Neural cell (in vitro differentiated cells): ENCODE measurements at regions not wholly inside any gene's neighbourhood (a gene's known extent, or its start where the extent isn't known, plus 50 kb on each side); places are given as distances from the start of the nearest gene placed in this dataset.

ENCODE experiments used
- H2AFZ ChIP-seq: fragments of 200-600, 300-800 bp; sonication (generic), shearing (Covaris generic); 2 replicates; pipeline ENCODE4 v1.6.0; 2014; ENCODE audit warnings: low read depth, mild to moderate bottlenecking, antibody characterized with exemption, low read length, moderate library complexity
- H3F3A ChIP-seq: fragments of 200-600 bp; shearing (Covaris generic); 2 replicates; pipeline ENCODE4 v1.6.1; 2016; ENCODE audit warnings: mild to moderate bottlenecking, moderate library complexity, mixed read lengths, antibody characterized with exemption, low read length; ENCODE audit not compliant: insufficient read depth, poor library complexity, severe bottlenecking
- H3K27ac ChIP-seq: fragments of 200-600, 300-800 bp; sonication (generic), shearing (Covaris generic); 2 replicates; pipeline ENCODE4 v1.5.1; 2014; ENCODE audit warnings: mild to moderate bottlenecking, low read length, moderate library complexity
- H3K27me3 ChIP-seq: fragments of 300-800, 200-600 bp; sonication (generic), shearing (Covaris generic); 2 replicates; pipeline ENCODE4 v1.6.0; 2014; ENCODE audit warnings: mild to moderate bottlenecking, low read depth, low read length, moderate library complexity; ENCODE audit not compliant: insufficient read depth
- H3K36me3 ChIP-seq: fragments of 300-800, 200-600 bp; sonication (generic), shearing (Covaris generic); 2 replicates; pipeline ENCODE4 v1.5.1; 2014; ENCODE audit warnings: mild to moderate bottlenecking, antibody characterized with exemption, low read length, moderate library complexity; ENCODE audit not compliant: insufficient read depth
- H3K4me2 ChIP-seq: fragments of 300-800, 200-600 bp; sonication (generic), shearing (Covaris generic); 2 replicates; pipeline ENCODE4 v1.6.0; 2014; ENCODE audit warnings: mild to moderate bottlenecking, low read length
- H3K4me3 ChIP-seq: fragments of 300-800, 200-600 bp; sonication (generic), shearing (Covaris generic); 2 replicates; pipeline ENCODE4 v1.5.1; 2014; ENCODE audit warnings: mild to moderate bottlenecking, low read length, moderate library complexity
- H3K79me2 ChIP-seq: fragments of 200-600 bp; shearing (Covaris generic); replicated peaks from 2 replicates; pipeline ENCODE4 v1.6.0; 2014; ENCODE audit warnings: mild to moderate bottlenecking, low read length, moderate library complexity; ENCODE audit not compliant: insufficient read depth
- H3K9ac ChIP-seq: fragments of 300-800, 200-600 bp; sonication (generic), shearing (Covaris generic); 2 replicates; pipeline ENCODE4 v1.6.1; 2016; ENCODE audit warnings: mild to moderate bottlenecking, low read length, mixed read lengths
- H3K9me2 ChIP-seq: fragments of 200-600 bp; shearing (Covaris generic); 2 replicates; pipeline ENCODE4 v1.6.1; 2016; ENCODE audit warnings: mild to moderate bottlenecking, low read length, mixed read lengths; ENCODE audit not compliant: insufficient read depth
- H3K9me3 ChIP-seq: fragments of 200-600, 300-800 bp; sonication (generic), shearing (Covaris generic); 2 replicates; pipeline ENCODE4 v1.6.1; 2016; ENCODE audit warnings: mild to moderate bottlenecking, mixed run types, low read length, moderate library complexity, mixed read lengths
- H4K20me1 ChIP-seq: fragments of 200-600 bp; shearing (Covaris generic); 2 replicates; pipeline ENCODE4 v1.6.1; 2016; ENCODE audit warnings: mild to moderate bottlenecking, mixed run types; ENCODE audit not compliant: insufficient read depth
- EP300 ChIP-seq: fragments of 450-650 bp; conservative IDR thresholded peaks from 2 replicates; pipeline ENCODE4 v1.6.1; 2014; ENCODE audit warnings: antibody characterized with exemption, mild to moderate bottlenecking, moderate library complexity; ENCODE audit not compliant: poor library complexity, severe bottlenecking
- EZH2 ChIP-seq: fragments of 200-600, 300-800 bp; shearing (Covaris generic), sonication (generic); IDR thresholded peaks from 2 replicates; pipeline ENCODE4 v1.6.1; 2014; ENCODE audit warnings: antibody characterized with exemption, low read length, borderline replicate concordance, mild to moderate bottlenecking; ENCODE audit not compliant: insufficient read depth, poor library complexity, severe bottlenecking
- MXI1 ChIP-seq: fragments of 450-650 bp; conservative IDR thresholded peaks from 2 replicates; pipeline ENCODE4 v1.6.1; 2014; ENCODE audit warnings: antibody characterized with exemption, mild to moderate bottlenecking; ENCODE audit not compliant: poor library complexity, severe bottlenecking
- POLR2AphosphoS5 ChIP-seq: IDR thresholded peaks from 2 replicates; pipeline ENCODE4 v1.6.1; 2012
- RAD21 ChIP-seq: fragments of 450-650 bp; conservative IDR thresholded peaks from 2 replicates; pipeline ENCODE4 v1.6.1; 2014; ENCODE audit warnings: antibody characterized with exemption, mild to moderate bottlenecking, moderate library complexity
- SMC3 ChIP-seq: fragments of 450-650 bp; conservative IDR thresholded peaks from 2 replicates; pipeline ENCODE4 v1.6.1; 2014; ENCODE audit warnings: antibody characterized with exemption, mild to moderate bottlenecking, moderate library complexity; ENCODE audit not compliant: poor library complexity
- TAF1 ChIP-seq: IDR thresholded peaks from 2 replicates; pipeline ENCODE4 v1.6.1; 2012; ENCODE audit warnings: low read depth
- TF ChIP-seq, protein P1 (sequence below): IDR thresholded peaks from 2 replicates; pipeline ENCODE4 v1.6.1; 2012; ENCODE audit warnings: borderline replicate concordance
- TF ChIP-seq, protein P2 (sequence below): fragments of 450-650 bp; IDR thresholded peaks from 2 replicates; pipeline ENCODE4 v1.5.1; 2014; ENCODE audit warnings: antibody characterized with exemption, mild to moderate bottlenecking, moderate library complexity; ENCODE audit not compliant: poor library complexity, severe bottlenecking

DNA sequence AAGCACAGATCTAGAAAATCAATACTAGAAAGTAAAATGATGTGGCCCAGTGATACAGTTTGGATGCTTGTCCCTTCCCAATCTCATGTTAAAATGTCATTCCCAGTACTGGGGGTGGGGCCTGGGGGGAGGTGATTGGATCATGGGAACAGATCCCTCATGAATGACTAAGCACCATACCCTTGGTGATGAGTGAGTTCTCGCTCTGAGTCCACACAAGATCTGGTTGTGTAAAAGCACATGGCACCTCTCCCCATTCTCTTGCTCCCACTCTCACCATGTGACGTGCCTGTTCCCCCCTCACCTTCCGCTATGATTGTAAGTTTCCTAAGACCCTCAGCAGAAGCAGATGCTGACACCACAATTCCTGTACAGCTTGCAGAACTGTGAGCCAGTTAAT lies 234.2 kb upstream of the CDH6 start:
- H3F3A ChIP-seq = no peaks in the 10 kb centered on the region
- no peaks in the 10 kb centered on the region for H3K9me2 ChIP-seq
- H3K4me3 ChIP-seq = no peak overlapping the region
- H3K4me2 ChIP-seq = no peak overlapping the region
- no peaks in the 10 kb centered on the region for H4K20me1 ChIP-seq
- no peaks in the 10 kb centered on the region for H3K9me3 ChIP-seq
- no peak overlapping the region for H3K27ac ChIP-seq
- no peaks in the 10 kb centered on the region for H3K36me3 ChIP-seq
- no peaks in the 10 kb centered on the region for H3K27me3 ChIP-seq
- no peak overlapping the region for H2AFZ ChIP-seq
- no peaks in the 10 kb centered on the region for H3K79me2 ChIP-seq
- H3K9ac ChIP-seq = no peak overlapping the region
- no peak for TF ChIP-seq TAF1
- TF ChIP-seq EP300 = no peak
- TF ChIP-seq POLR2AphosphoS5 = no peak
- no peak for TF ChIP-seq MXI1
- no peak for TF ChIP-seq SMC3
- TF ChIP-seq, protein P1, sequence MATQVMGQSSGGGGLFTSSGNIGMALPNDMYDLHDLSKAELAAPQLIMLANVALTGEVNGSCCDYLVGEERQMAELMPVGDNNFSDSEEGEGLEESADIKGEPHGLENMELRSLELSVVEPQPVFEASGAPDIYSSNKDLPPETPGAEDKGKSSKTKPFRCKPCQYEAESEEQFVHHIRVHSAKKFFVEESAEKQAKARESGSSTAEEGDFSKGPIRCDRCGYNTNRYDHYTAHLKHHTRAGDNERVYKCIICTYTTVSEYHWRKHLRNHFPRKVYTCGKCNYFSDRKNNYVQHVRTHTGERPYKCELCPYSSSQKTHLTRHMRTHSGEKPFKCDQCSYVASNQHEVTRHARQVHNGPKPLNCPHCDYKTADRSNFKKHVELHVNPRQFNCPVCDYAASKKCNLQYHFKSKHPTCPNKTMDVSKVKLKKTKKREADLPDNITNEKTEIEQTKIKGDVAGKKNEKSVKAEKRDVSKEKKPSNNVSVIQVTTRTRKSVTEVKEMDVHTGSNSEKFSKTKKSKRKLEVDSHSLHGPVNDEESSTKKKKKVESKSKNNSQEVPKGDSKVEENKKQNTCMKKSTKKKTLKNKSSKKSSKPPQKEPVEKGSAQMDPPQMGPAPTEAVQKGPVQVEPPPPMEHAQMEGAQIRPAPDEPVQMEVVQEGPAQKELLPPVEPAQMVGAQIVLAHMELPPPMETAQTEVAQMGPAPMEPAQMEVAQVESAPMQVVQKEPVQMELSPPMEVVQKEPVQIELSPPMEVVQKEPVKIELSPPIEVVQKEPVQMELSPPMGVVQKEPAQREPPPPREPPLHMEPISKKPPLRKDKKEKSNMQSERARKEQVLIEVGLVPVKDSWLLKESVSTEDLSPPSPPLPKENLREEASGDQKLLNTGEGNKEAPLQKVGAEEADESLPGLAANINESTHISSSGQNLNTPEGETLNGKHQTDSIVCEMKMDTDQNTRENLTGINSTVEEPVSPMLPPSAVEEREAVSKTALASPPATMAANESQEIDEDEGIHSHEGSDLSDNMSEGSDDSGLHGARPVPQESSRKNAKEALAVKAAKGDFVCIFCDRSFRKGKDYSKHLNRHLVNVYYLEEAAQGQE = no peak

DNA sequence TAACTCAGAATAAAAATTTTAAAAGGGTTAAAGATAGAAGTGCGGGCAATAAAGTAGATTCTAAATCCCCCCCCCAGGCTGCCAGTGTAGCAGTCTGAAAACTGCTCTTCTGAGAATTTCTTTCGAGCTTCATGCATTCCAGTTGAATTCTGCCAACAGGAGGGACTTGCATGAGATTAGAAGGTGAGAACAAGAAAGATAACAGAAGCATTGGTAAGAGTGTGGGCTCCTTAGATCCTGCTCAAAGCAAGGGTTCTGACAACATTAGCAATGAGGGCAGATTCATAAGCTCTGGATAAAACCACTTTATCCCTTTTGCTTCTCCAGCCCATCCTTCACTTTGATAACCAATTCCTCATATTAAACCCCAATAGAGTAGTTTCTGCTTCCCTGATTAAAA lies 235.9 kb upstream of the CDH6 start:
- H3F3A ChIP-seq = no peaks in the 10 kb centered on the region
- no peaks in the 10 kb centered on the region for H3K9me3 ChIP-seq
- no peaks in the 10 kb centered on the region for H3K36me3 ChIP-seq
- no peaks in the 10 kb centered on the region for H3K9me2 ChIP-seq
- H3K9ac ChIP-seq = no peak overlapping the region
- no peaks in the 10 kb centered on the region for H3K27me3 ChIP-seq
- H3K4me2 ChIP-seq = no peak overlapping the region
- H3K4me3 ChIP-seq = no peak overlapping the region
- H3K79me2 ChIP-seq = no peaks in the 10 kb centered on the region
- no peak overlapping the region for H3K27ac ChIP-seq
- H2AFZ ChIP-seq = no peak overlapping the region
- H4K20me1 ChIP-seq = no peaks in the 10 kb centered on the region
- TF ChIP-seq, protein P1 = no peak
- no peak for TF ChIP-seq EZH2
- TF ChIP-seq POLR2AphosphoS5 = no peak
- no peak for TF ChIP-seq SMC3
- no peak for TF ChIP-seq EP300
- TF ChIP-seq RAD21 = no peak
- TF ChIP-seq MXI1 = no peak
- TF ChIP-seq TAF1 = no peak
- TF ChIP-seq, protein P2, sequence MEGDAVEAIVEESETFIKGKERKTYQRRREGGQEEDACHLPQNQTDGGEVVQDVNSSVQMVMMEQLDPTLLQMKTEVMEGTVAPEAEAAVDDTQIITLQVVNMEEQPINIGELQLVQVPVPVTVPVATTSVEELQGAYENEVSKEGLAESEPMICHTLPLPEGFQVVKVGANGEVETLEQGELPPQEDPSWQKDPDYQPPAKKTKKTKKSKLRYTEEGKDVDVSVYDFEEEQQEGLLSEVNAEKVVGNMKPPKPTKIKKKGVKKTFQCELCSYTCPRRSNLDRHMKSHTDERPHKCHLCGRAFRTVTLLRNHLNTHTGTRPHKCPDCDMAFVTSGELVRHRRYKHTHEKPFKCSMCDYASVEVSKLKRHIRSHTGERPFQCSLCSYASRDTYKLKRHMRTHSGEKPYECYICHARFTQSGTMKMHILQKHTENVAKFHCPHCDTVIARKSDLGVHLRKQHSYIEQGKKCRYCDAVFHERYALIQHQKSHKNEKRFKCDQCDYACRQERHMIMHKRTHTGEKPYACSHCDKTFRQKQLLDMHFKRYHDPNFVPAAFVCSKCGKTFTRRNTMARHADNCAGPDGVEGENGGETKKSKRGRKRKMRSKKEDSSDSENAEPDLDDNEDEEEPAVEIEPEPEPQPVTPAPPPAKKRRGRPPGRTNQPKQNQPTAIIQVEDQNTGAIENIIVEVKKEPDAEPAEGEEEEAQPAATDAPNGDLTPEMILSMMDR = no peak
